ENCODE measurements at regions not wholly inside any gene's neighbourhood (a gene's known extent, or its start where the extent isn't known, plus 50 kb on each side); places are given as distances from the start of the nearest gene placed in this dataset.

- Histone ChIP-seq H3K36me3 (no peaks in the 10 kb centered on the region), H3K27ac (no peak overlapping the region), H3K4me3 (ENCODE audit: low read depth, low read length) (no peak overlapping the region), H3K9me3 (ENCODE audit: severe bottlenecking) (no peaks in the 10 kb centered on the region), H3K27me3 (ENCODE audit: insufficient read depth, low read depth, severe bottlenecking) (peaks cover 18% of the 10 kb centered on the region)
- TF ChIP-seq, protein P1, sequence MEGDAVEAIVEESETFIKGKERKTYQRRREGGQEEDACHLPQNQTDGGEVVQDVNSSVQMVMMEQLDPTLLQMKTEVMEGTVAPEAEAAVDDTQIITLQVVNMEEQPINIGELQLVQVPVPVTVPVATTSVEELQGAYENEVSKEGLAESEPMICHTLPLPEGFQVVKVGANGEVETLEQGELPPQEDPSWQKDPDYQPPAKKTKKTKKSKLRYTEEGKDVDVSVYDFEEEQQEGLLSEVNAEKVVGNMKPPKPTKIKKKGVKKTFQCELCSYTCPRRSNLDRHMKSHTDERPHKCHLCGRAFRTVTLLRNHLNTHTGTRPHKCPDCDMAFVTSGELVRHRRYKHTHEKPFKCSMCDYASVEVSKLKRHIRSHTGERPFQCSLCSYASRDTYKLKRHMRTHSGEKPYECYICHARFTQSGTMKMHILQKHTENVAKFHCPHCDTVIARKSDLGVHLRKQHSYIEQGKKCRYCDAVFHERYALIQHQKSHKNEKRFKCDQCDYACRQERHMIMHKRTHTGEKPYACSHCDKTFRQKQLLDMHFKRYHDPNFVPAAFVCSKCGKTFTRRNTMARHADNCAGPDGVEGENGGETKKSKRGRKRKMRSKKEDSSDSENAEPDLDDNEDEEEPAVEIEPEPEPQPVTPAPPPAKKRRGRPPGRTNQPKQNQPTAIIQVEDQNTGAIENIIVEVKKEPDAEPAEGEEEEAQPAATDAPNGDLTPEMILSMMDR (IDR thresholded peaks at IDR 0.05; ENCODE audit: low read depth, low read length) = no peak
- no peak for DNase-seq
These were observed 468.7 kb upstream of the C16orf82 start for GRCh38 chr16:26598061-26598460.

DNA sequence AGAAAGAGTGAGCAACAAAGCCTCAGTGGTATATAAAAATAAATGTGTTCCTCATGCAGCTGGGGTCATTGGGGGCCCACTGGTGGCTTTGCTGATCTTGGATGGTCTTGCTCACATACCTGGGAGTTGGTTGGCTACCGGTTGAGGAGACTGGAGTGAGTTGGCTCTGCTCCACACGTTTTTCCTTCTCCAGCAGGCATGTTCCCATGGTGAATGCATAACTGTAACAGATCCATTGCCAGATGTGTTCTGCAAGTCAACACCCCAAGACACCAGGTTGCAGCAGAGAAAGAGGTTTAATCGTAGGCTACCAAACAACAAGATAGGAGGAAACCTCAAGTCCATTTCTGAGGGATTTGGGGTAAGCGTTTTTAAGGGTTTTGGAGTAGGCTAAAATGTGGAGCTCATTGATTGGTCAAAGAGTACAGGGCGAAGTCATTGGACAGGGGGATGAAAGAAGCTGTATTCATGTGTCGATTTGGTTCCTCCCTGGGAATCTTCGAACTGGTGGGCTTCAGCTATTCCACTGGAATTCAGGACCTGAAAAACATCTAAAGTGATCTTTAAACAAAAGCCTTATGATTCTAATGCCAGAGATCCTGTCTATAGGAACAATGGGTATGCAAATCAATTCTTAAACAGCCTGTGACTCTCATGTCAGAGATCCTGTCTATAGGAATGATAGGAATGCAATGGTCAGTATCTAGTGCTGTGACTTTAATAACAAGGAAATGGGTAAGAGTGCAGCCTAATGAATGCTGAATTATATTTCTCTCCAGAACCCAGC is 467.5 kb upstream of the C16orf82 start:
- Histone ChIP-seq H3K9me3 (ENCODE audit: severe bottlenecking) (no peaks in the 10 kb centered on the region), H3K4me3 (ENCODE audit: low read depth, low read length) (no peak overlapping the region), H3K27me3 (ENCODE audit: insufficient read depth, low read depth, severe bottlenecking) (peaks cover 9% of the 10 kb centered on the region), H3K36me3 (no peaks in the 10 kb centered on the region), H3K27ac (no peak overlapping the region)
- DNase-seq = no peak
- TF ChIP-seq, protein P1 (IDR thresholded peaks at IDR 0.05; ENCODE audit: low read depth, low read length) = no peak

DNA sequence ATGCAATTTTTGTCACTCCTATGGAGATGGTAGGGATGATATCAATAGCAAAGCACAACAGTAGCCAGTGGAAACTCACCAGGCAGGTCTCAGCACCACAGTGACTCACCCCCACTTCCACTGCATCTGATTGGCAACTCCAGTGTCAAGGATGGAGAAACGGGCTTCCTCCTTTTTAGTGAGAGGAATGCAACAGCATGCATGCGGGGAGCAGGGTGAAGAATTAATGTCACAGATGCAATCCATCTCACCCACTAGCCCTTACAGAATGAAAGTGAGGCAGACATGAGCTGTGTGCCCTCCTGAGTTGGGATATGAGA is 467.0 kb upstream of the C16orf82 start:
- H3K27ac ChIP-seq = no peak overlapping the region
- H3K4me3 ChIP-seq (ENCODE audit: low read depth, low read length) = no peak overlapping the region
- H3K27me3 ChIP-seq (ENCODE audit: insufficient read depth, low read depth, severe bottlenecking) = peaks cover 9% of the 10 kb centered on the region
- H3K9me3 ChIP-seq (ENCODE audit: severe bottlenecking) = no peaks in the 10 kb centered on the region
- DNase-seq = no peak
- no peaks in the 10 kb centered on the region for H3K36me3 ChIP-seq
- TF ChIP-seq, protein P1 (IDR thresholded peaks at IDR 0.05; ENCODE audit: low read depth, low read length) = no peak

- no peak overlapping the region for H3K27ac ChIP-seq
- H3K36me3 ChIP-seq = no peaks in the 10 kb centered on the region
- peaks cover 9% of the 10 kb centered on the region for H3K27me3 ChIP-seq (ENCODE audit: insufficient read depth, low read depth, severe bottlenecking)
- H3K9me3 ChIP-seq (ENCODE audit: severe bottlenecking) = no peaks in the 10 kb centered on the region
- DNase-seq = no peak
- TF ChIP-seq, protein P1 (IDR thresholded peaks at IDR 0.05; ENCODE audit: low read depth, low read length) = no peak
- no peak overlapping the region for H3K4me3 ChIP-seq (ENCODE audit: low read depth, low read length)
These were observed 465.4 kb upstream of the C16orf82 start for GRCh38 chr16:26601335-26601734.

- TF ChIP-seq, protein P1 (IDR thresholded peaks at IDR 0.05; ENCODE audit: low read depth, low read length) = no peak
- H3K36me3 ChIP-seq = no peaks in the 10 kb centered on the region
- no peak for DNase-seq
These were observed 461.0 kb upstream of the C16orf82 start for GRCh38 chr16:26605626-26606271.

More at GRCh38 chr16:26605626-26606271, 461.0 kb upstream of the C16orf82 start:
- Histone ChIP-seq H3K4me3 (ENCODE audit: low read depth, low read length) (no peak overlapping the region), H3K9me3 (ENCODE audit: severe bottlenecking) (no peaks in the 10 kb centered on the region), H3K27ac (no peak overlapping the region), H3K27me3 (ENCODE audit: insufficient read depth, low read depth, severe bottlenecking) (peaks cover 8% of the 10 kb centered on the region)

All from WERI-Rb-1 (cell line).